HepG2 (cell line): ENCODE measurements at regions not wholly inside any gene's neighbourhood (a gene's known extent, or its start where the extent isn't known, plus 50 kb on each side); places are given as distances from the start of the nearest gene placed in this dataset.

Experiments
- ATAC-seq: fragments of 200-7000 bp; cut with Tn5 transposase; 3 replicates; pipeline ENCODE4 v1.9.1; 2020; ENCODE audit warnings: mild to moderate bottlenecking, moderate library complexity
- BruUV-seq: library from RNA; stranded (reverse); fragments of 400-500 nt; replicated peaks from 2 replicates; lab custom pipeline; 2021; lab: Mats Ljungman, UMichigan
- CTCF ChIA-PET: fragments of 300-600 bp; formaldehyde crosslinking; extraction: SDS; loops from one replicate; lab custom pipeline; 2021; ENCODE audit warnings: low total read pairs, inconsistent platforms, low intra/inter-chr PET ratio; lab: Yijun Ruan, JAX
- POLR2A ChIA-PET: fragments of 350-600 bp; sonication (Branson Sonifier 250); formaldehyde crosslinking; loops from one replicate; lab custom pipeline; 2020; ENCODE audit warnings: antibody characterized with exemption, inconsistent platforms; lab: Yijun Ruan, JAX
- DNase-seq: peaks from one replicate; pipeline ENCODE4 v3.0.0-alpha.2; 2015; ENCODE audit warnings: low spot score
- FAIRE-seq: peaks from 3 replicates; lab custom pipeline; 2011; peaks lifted over from hg19 to GRCh38; lab: Jason Lieb, UNC
- H2AFZ ChIP-seq: one replicate; pipeline ENCODE4 v1.6.1; 2011; ENCODE audit warnings: low read length, inconsistent platforms
- H3K27ac ChIP-seq: fragments of 300-600 bp; 3 replicates; pipeline ENCODE4 v1.8.0; 2011; ENCODE audit warnings: mixed run types, mild to moderate bottlenecking, mixed read lengths, low read length, inconsistent platforms; ENCODE audit not compliant: insufficient read depth; ENCODE audit errors: extremely low read length
- H3K27me3 ChIP-seq, 2 experiments: fragments of 200-600 bp in 1 of 2; 2 replicates in 1 of 2; 3 replicates in 1 of 2; pipeline versions ENCODE4 v1.6.0 to v1.8.0; 2011; ENCODE audit warnings: low read length in 2 of 2, mild to moderate bottlenecking in 2 of 2, moderate library complexity in 2 of 2, inconsistent platforms in 1 of 2; ENCODE audit not compliant: insufficient read depth in 2 of 2, control insufficient read depth in 1 of 2
- H3K36me3 ChIP-seq, 2 experiments: fragments of 200-600 bp in 1 of 2; replicated peaks in 1 of 2; 2 replicates in 1 of 2; 3 replicates in 1 of 2; pipeline versions ENCODE4 v1.5.1 to v1.8.0; 2011; ENCODE audit warnings: low read length in 2 of 2, inconsistent platforms in 1 of 2; ENCODE audit not compliant: insufficient read depth in 2 of 2, control insufficient read depth in 1 of 2
- H3K4me1 ChIP-seq: 2 replicates; pipeline ENCODE4 v1.5.1; 2012; ENCODE audit warnings: low read length, inconsistent platforms; ENCODE audit not compliant: insufficient read depth
- H3K4me2 ChIP-seq: 2 replicates; pipeline ENCODE4 v1.6.0; 2011; ENCODE audit warnings: low read depth, low read length, inconsistent platforms
- H3K4me3 ChIP-seq, 3 experiments: fragments of 200-600 bp in 1 of 3; sonication (generic), shearing (Covaris generic) in 1 of 3; replicated peaks in 1 of 3; 2 replicates each; pipeline ENCODE4 v1.5.1; 2011 to 2016; ENCODE audit warnings: low read length in 3 of 3, inconsistent platforms in 2 of 3, low read depth in 2 of 3, mild to moderate bottlenecking in 2 of 3, control low read depth in 1 of 3, mixed read lengths in 1 of 3; ENCODE audit not compliant: insufficient read depth in 1 of 3
- H3K79me2 ChIP-seq: one replicate; pipeline ENCODE4 v1.6.1; 2011; ENCODE audit warnings: low read length, inconsistent platforms; ENCODE audit not compliant: insufficient read depth
- H3K9ac ChIP-seq: 2 replicates; pipeline ENCODE4 v1.6.0; 2011; ENCODE audit warnings: mild to moderate bottlenecking, low read depth, low read length, inconsistent platforms; ENCODE audit not compliant: insufficient read depth
- H3K9me3 ChIP-seq: 2 replicates; pipeline ENCODE4 v1.5.1; 2012; ENCODE audit warnings: mild to moderate bottlenecking, low read length
- H4K20me1 ChIP-seq: 2 replicates; pipeline ENCODE4 v1.6.0; 2011; ENCODE audit warnings: inconsistent platforms, mild to moderate bottlenecking, low read length, moderate library complexity; ENCODE audit not compliant: insufficient read depth
- CCDC6 ChIP-seq: sonication (generic); formaldehyde crosslinking; IDR thresholded peaks from 2 replicates; pipeline ENCODE4 v1.8.1; 2022; ENCODE audit warnings: mild to moderate bottlenecking, missing genetic modification reagents, moderate library complexity
- MTF1 ChIP-seq: sonication (generic); formaldehyde crosslinking; IDR thresholded peaks from 2 replicates; pipeline ENCODE4 v1.5.0; 2020; ENCODE audit warnings: missing genetic modification reagents
- MXD1 ChIP-seq: sonication (generic); formaldehyde crosslinking; IDR thresholded peaks from 2 replicates; pipeline ENCODE4 v1.4.0; 2020; ENCODE audit warnings: mild to moderate bottlenecking, missing genetic modification reagents
- PATZ1 ChIP-seq: sonication (generic); formaldehyde crosslinking; IDR thresholded peaks from 2 replicates; pipeline ENCODE4 v1.4.0; 2020; ENCODE audit warnings: missing genetic modification reagents
- SALL1 ChIP-seq: sonication (generic); formaldehyde crosslinking; IDR thresholded peaks from 2 replicates; pipeline ENCODE4 v1.8.0; 2022; ENCODE audit warnings: mild to moderate bottlenecking, missing genetic modification reagents
- XRCC5 ChIP-seq: fragments of 200-400 bp; formaldehyde crosslinking; optimal IDR thresholded peaks from 2 replicates; pipeline ENCODE3; 2017; ENCODE audit warnings: mild to moderate bottlenecking, low read length
- ZNF232 ChIP-seq: sonication (generic); formaldehyde crosslinking; IDR thresholded peaks from 2 replicates; pipeline ENCODE4 v1.4.0; 2020; ENCODE audit warnings: missing genetic modification reagents, borderline replicate concordance
- ZNF414 ChIP-seq: sonication (generic); formaldehyde crosslinking; IDR thresholded peaks from 2 replicates; pipeline ENCODE4 v1.5.0; 2020; ENCODE audit warnings: missing genetic modification reagents
- ZNF496 ChIP-seq: sonication (generic); formaldehyde crosslinking; IDR thresholded peaks from 2 replicates; pipeline ENCODE4 v1.8.1; 2023; ENCODE audit warnings: mild to moderate bottlenecking, moderate library complexity, missing genetic modification reagents; ENCODE audit not compliant: insufficient replicate concordance
- ZNF614 ChIP-seq: IDR thresholded peaks from 2 replicates; pipeline ENCODE4 v1.6.1; 2018; ENCODE audit warnings: missing biosample characterization, missing genetic modification reagents, inconsistent platforms, borderline replicate concordance
- ZNF749 ChIP-seq: sonication (generic); formaldehyde crosslinking; IDR thresholded peaks from 2 replicates; pipeline ENCODE4 v1.8.0; 2022; ENCODE audit warnings: mild to moderate bottlenecking, missing genetic modification reagents, moderate library complexity, borderline replicate concordance
- WGBS: methylation state at CpG from one replicate; pipeline ENCODE4 v1.1.6; 2017; ENCODE audit warnings: low lambda C conversion rate; 5-methylcytosine and 5-hydroxymethylcytosine counted together
- in situ Hi-C: cut with HindIII; loops from 2 replicates; pipeline ENCODE4 v1.10.0; 2017; ENCODE audit warnings: low pct_unique_long_range_greater_than_20kb; ENCODE audit not compliant: extremely low pct_ligation_motif_present
- intact Hi-C: fragments of 100-400 bp; cut with micrococcal nuclease; formaldehyde crosslinking; loops from one replicate; pipeline ENCODE4 v1.10.0; 2022; ENCODE audit not compliant: unreplicated experiment

DNA sequence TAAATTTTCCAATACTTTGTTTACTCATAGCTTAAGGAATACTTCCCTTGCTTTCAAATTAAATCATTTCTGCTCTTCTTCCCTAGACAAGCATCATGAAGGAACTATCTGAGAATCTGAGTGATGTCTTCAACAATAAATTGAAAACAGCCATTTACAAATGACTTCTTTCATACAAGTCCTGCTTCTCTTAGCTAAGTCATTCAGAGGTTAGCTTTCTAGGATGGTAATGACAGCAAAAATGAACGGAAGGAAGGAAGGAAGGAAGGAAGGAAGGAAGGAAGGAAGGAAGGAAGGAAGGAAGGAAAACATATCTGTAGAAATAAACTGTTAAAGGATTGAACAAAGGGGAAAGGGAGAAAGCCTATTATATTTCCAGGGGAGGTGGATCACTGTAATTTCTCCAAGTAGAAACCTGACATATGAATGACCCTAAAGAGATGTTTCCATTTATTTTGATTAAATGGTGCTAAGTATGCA, 335.0 kb upstream of the KYNU start (continued):
- no peak for TF ChIP-seq PATZ1
- no peak for TF ChIP-seq MXD1 (CRISPR knock-in tag)
- TF ChIP-seq, all 625 proteins: peak for 0

DNA sequence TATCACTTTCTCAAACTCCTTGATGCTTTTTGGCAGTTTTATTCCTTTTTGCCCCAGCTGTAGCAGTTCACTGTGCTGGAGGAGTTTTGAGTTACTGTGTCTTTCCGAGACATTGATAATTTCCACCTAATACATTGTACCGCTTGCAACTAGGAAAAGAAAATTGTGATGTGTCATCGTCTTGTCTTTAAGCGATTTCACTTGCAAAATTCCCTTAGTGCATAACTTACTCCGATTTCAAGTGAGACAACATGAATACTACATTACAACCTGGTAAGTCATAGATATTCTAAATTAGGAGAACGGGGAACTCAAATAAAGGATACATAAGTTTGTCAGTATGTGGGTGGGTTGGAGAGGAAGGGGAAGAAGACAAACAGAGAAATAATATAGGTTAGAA, 340.5 kb upstream of the KYNU start:
- DNase-seq (no peak), FAIRE-seq (peak; percentile 4), ATAC-seq (no peak)
- peaks cover 0 to 3% of the 10 kb centered on the region in 2 experiments; a peak in 1 of 5 replicates for H3K27me3 ChIP-seq
- H3K9ac ChIP-seq, result no peak overlapping the region
- H2AFZ ChIP-seq, result no peak overlapping the region
- BruUV-seq, result no TSS peak
- H3K27ac ChIP-seq, result no peak overlapping the region
- CTCF ChIA-PET, result no interaction called here
- POLR2A ChIA-PET, result no interaction called here
- no peak overlapping the region for H3K4me3 ChIP-seq
- no peaks in the 10 kb centered on the region for H3K79me2 ChIP-seq
- H3K36me3 ChIP-seq, result no peaks in the 10 kb centered on the region
- no peaks in the 10 kb centered on the region for H3K9me3 ChIP-seq
- 6% methylated on average over 6 of the region's 6 CpGs for WGBS
- TF ChIP-seq ZNF614 (CRISPR knock-in tag), result no peak
- no peak for TF ChIP-seq ZNF749 (CRISPR knock-in tag)
- no peak for TF ChIP-seq SALL1
- TF ChIP-seq MTF1 (CRISPR knock-in tag), result no peak
- TF ChIP-seq CCDC6 (CRISPR knock-in tag), result no peak
- TF ChIP-seq ZNF414 (CRISPR knock-in tag), result no peak
- TF ChIP-seq ZNF496, result no peak
- no peak for TF ChIP-seq ZNF232 (CRISPR knock-in tag)
- TF ChIP-seq XRCC5, result no peak
- in situ Hi-C loops, result no loop called here
- intact Hi-C loops, result no loop called here
- no peaks in the 10 kb centered on the region for H3K4me1 ChIP-seq
- no peaks in the 10 kb centered on the region for H4K20me1 ChIP-seq
- H3K4me2 ChIP-seq, result no peak overlapping the region
